ENCODE measurements at regions not wholly inside any gene's neighbourhood (a gene's known extent, or its start where the extent isn't known, plus 50 kb on each side); places are given as distances from the start of the nearest gene placed in this dataset.

- TF ChIP-seq CTCF (IDR thresholded peaks at IDR 0.05; ENCODE audit: low read depth, low read length, missing control alignments), result no peak
- H3K36me3 ChIP-seq (replicated peaks), result no peaks in the 10 kb centered on the region
- H3K27ac ChIP-seq, result no peak overlapping the region
- H3K27me3 ChIP-seq (replicated peaks), result no peaks in the 10 kb centered on the region
- in situ Hi-C loops (cut with HindIII; ENCODE audit: low pct_ligation_motif_present, low sequenced_read_pairs), result no loop called here
- no peak for DNase-seq
- no peak overlapping the region for H3K4me3 ChIP-seq (ENCODE audit: low read depth, low read length)
Observed at GRCh38 chr10:64096941-64097340, 575.7 kb downstream of the REEP3 start.

GRCh38 chr10:64097391-64098122 is 576.4 kb downstream of the REEP3 start:
- no peak for DNase-seq
- Histone ChIP-seq H3K27ac (no peak overlapping the region), H3K36me3 (replicated peaks) (no peaks in the 10 kb centered on the region), H3K4me3 (ENCODE audit: low read depth, low read length) (no peak overlapping the region), H3K27me3 (replicated peaks) (no peaks in the 10 kb centered on the region)
- no peak for TF ChIP-seq CTCF (IDR thresholded peaks at IDR 0.05; ENCODE audit: low read depth, low read length, missing control alignments)
- in situ Hi-C loops (cut with HindIII; ENCODE audit: low pct_ligation_motif_present, low sequenced_read_pairs), result no loop called here

- in situ Hi-C loops (cut with HindIII; ENCODE audit: low pct_ligation_motif_present, low sequenced_read_pairs), result no loop called here
- TF ChIP-seq CTCF (IDR thresholded peaks at IDR 0.05; ENCODE audit: low read depth, low read length, missing control alignments), result no peak
- Histone ChIP-seq H3K4me3 (ENCODE audit: low read depth, low read length) (no peak overlapping the region), H3K27ac (no peak overlapping the region), H3K27me3 (replicated peaks) (no peaks in the 10 kb centered on the region), H3K36me3 (replicated peaks) (no peaks in the 10 kb centered on the region)
- no peak for DNase-seq
Observed at GRCh38 chr10:64098994-64099393, 577.8 kb downstream of the REEP3 start.

- in situ Hi-C loops (cut with HindIII; ENCODE audit: low pct_ligation_motif_present, low sequenced_read_pairs), result no loop called here
- H3K4me3 ChIP-seq (ENCODE audit: low read depth, low read length), result no peak overlapping the region
- H3K36me3 ChIP-seq (replicated peaks), result no peaks in the 10 kb centered on the region
- H3K27me3 ChIP-seq (replicated peaks), result no peaks in the 10 kb centered on the region
- TF ChIP-seq CTCF (IDR thresholded peaks at IDR 0.05; ENCODE audit: low read depth, low read length, missing control alignments), result no peak
- H3K27ac ChIP-seq, result no peak overlapping the region
- DNase-seq, result peak; percentile 5
Observed at GRCh38 chr10:64101606-64102263, 580.5 kb downstream of the REEP3 start.

GRCh38 chr10:64102264-64102633 is 581.0 kb downstream of the REEP3 start:
- in situ Hi-C loops (cut with HindIII; ENCODE audit: low pct_ligation_motif_present, low sequenced_read_pairs), result no loop called here
- no peaks in the 10 kb centered on the region for H3K36me3 ChIP-seq (replicated peaks)
- H3K4me3 ChIP-seq (ENCODE audit: low read depth, low read length), result no peak overlapping the region
- no peak for DNase-seq
- no peak overlapping the region for H3K27ac ChIP-seq
- TF ChIP-seq CTCF (IDR thresholded peaks at IDR 0.05; ENCODE audit: low read depth, low read length, missing control alignments), result no peak
- no peaks in the 10 kb centered on the region for H3K27me3 ChIP-seq (replicated peaks)
